Mesendoderm (in vitro differentiated cells): ENCODE measurements at regions not wholly inside any gene's neighbourhood (a gene's known extent, or its start where the extent isn't known, plus 50 kb on each side); places are given as distances from the start of the nearest gene placed in this dataset.
"Not testable (repeated sequence)": the region's sequence is repeated elsewhere in the genome, so short reads cannot be mapped to it uniquely, and the experiment has no call there.

Experiments used
- DNase-seq: peaks from one replicate; pipeline ENCODE4 v3.0.0; 2013
- H2AK5ac ChIP-seq: 2 replicates; pipeline ENCODE4 v1.6.1; 2013; ENCODE audit warnings: low read length, inconsistent platforms
- H2BK120ac ChIP-seq: 2 replicates; pipeline ENCODE4 v1.6.1; 2013; ENCODE audit warnings: low read depth, mild to moderate bottlenecking, low read length, moderate library complexity, mixed read lengths
- H2BK15ac ChIP-seq: replicated peaks from 2 replicates; pipeline ENCODE4 v1.6.1; 2013; ENCODE audit warnings: low read depth, mild to moderate bottlenecking, moderate library complexity
- H2BK5ac ChIP-seq: 2 replicates; pipeline ENCODE4 v1.6.1; 2013; ENCODE audit warnings: low read length, inconsistent platforms
- H3K18ac ChIP-seq: 2 replicates; pipeline ENCODE4 v1.6.1; 2013; ENCODE audit warnings: mild to moderate bottlenecking, low read length, mixed read lengths
- H3K23ac ChIP-seq: one replicate; pipeline ENCODE4 v1.6.1; 2013; ENCODE audit warnings: low read length
- H3K27ac ChIP-seq: 2 replicates; pipeline ENCODE4 v1.5.1; 2013; ENCODE audit warnings: low read depth, mild to moderate bottlenecking, inconsistent platforms, low read length, moderate library complexity
- H3K27me3 ChIP-seq: 2 replicates; pipeline ENCODE4 v1.6.1; 2013; ENCODE audit warnings: low read length, control low read depth, mild to moderate bottlenecking, inconsistent platforms; ENCODE audit not compliant: insufficient read depth, poor library complexity
- H3K36me3 ChIP-seq: 2 replicates; pipeline ENCODE4 v1.6.1; 2013; ENCODE audit warnings: low read length, inconsistent platforms; ENCODE audit not compliant: control insufficient read depth, insufficient read depth
- H3K4ac ChIP-seq: one replicate; pipeline ENCODE4 v1.6.1; 2013; ENCODE audit warnings: low read depth, mild to moderate bottlenecking, low read length, moderate library complexity
- H3K4me1 ChIP-seq: 2 replicates; pipeline ENCODE4 v1.6.1; 2013; ENCODE audit warnings: low read depth, low read length, inconsistent platforms; ENCODE audit not compliant: control insufficient read depth
- H3K4me2 ChIP-seq: 2 replicates; pipeline ENCODE4 v1.6.1; 2013; ENCODE audit warnings: low read length
- H3K4me3 ChIP-seq: 2 replicates; pipeline ENCODE4 v1.5.1; 2013; ENCODE audit warnings: mild to moderate bottlenecking, low read length
- H3K56ac ChIP-seq: one replicate; pipeline ENCODE4 v1.6.1; 2013; ENCODE audit warnings: low read length
- H3K79me1 ChIP-seq: 2 replicates; pipeline ENCODE4 v1.6.1; 2013; ENCODE audit warnings: low read length, inconsistent platforms
- H3K79me2 ChIP-seq: 2 replicates; pipeline ENCODE4 v1.6.1; 2013; ENCODE audit warnings: mild to moderate bottlenecking, low read length; ENCODE audit not compliant: control insufficient read depth, insufficient read depth
- H3K9ac ChIP-seq: 2 replicates; pipeline ENCODE4 v1.6.1; 2013; ENCODE audit warnings: low read length, inconsistent platforms
- H4K5ac ChIP-seq: one replicate; pipeline ENCODE4 v1.6.1; 2013; ENCODE audit warnings: low read length
- H4K8ac ChIP-seq: one replicate; pipeline ENCODE4 v1.6.1; 2013; ENCODE audit warnings: low read depth, mild to moderate bottlenecking, control low read depth, low read length, moderate library complexity
- WGBS: extraction: QIAGEN DNeasy Blood & Tissue Kit; methylation state at CpG from one replicate; pipeline ENCODE4 v1.1.7; 2013; ENCODE audit warnings: low lambda C conversion rate, missing lambda C conversion rate; ENCODE audit not compliant: insufficient coverage; ENCODE audit errors: extremely low coverage; 5-methylcytosine and 5-hydroxymethylcytosine counted together

DNA sequence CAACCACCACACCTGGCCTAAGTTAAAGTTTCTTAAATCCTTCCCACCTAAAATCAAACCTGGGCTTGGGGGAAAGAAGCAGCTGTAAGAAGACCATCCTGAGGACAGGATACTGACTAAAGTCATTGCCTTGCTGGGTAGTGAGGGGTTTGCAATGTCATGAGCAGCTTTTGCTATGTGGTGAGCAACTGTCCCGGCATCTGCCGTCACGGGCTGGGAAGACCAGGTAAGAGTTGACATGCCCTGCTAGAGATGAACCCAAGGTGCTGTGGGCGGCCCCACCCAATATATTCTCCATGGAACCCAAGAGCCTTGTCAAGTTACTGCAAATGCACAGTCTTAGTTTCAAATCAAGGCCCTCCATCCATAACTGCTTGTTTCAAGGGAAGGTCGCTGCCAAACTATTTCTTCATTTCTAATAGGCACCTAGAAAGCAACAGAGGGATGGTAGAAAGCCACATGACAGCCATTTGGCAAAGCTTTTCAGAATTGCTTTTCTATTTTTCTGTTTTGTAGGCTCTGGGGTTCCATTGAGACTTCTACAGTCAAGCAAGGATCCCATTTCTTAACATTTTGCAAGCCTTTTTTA, 357.8 kb upstream of the JARID2 start:
- H3K9ac ChIP-seq, result no peak overlapping the region
- no peak overlapping the region for H3K18ac ChIP-seq
- no peak overlapping the region for H3K4ac ChIP-seq
- H2BK15ac ChIP-seq, result no peak overlapping the region
- DNase-seq, result no peak
- H2BK120ac ChIP-seq, result no peak overlapping the region
- H3K56ac ChIP-seq, result no peak overlapping the region
- no peak overlapping the region for H3K23ac ChIP-seq
- no peaks in the 10 kb centered on the region for H3K79me1 ChIP-seq
- WGBS, result no CpG with 5 or more reads among the region's 5 CpGs
- H3K4me1 ChIP-seq, result peaks cover 3% of the 10 kb centered on the region
- no peak overlapping the region for H2BK5ac ChIP-seq
- H3K4me3 ChIP-seq, result no peak overlapping the region
- H3K36me3 ChIP-seq, result no peaks in the 10 kb centered on the region
- no peaks in the 10 kb centered on the region for H3K27me3 ChIP-seq
- H3K27ac ChIP-seq, result no peak overlapping the region
- H3K4me2 ChIP-seq, result no peak overlapping the region
- no peak overlapping the region for H4K8ac ChIP-seq
- H3K79me2 ChIP-seq, result no peaks in the 10 kb centered on the region
- H2AK5ac ChIP-seq, result no peak overlapping the region
- H4K5ac ChIP-seq, result no peak overlapping the region

DNA sequence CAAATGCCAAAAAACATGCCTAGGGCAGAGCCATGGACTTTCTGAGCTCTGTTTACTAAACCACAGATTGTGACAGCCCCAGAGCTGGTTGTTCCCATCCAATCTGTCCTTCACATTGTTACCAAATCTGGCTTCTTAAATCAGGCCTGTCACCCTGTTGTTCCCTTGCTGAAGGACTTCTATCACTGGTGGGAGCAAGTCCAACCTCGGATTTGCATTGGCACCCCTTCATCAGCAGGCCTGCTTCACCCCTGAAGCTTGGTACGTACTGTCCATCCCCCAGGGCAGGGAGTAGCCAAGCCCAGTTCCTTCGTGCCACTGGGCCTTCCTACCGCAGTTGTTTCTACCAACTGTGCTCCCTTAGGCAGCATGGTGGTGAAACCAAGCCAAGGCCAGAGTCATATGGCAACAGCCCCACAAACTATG, 357.3 kb upstream of the JARID2 start:
- Histone ChIP-seq H2BK120ac (no peak overlapping the region), H3K27ac (no peak overlapping the region), H3K56ac (no peak overlapping the region), H2BK15ac (no peak overlapping the region), H2BK5ac (no peak overlapping the region), H4K5ac (no peak overlapping the region), H2AK5ac (peak overlapping the region; percentile 33), H3K4me3 (no peak overlapping the region), H3K4me1 (peaks cover 3% of the 10 kb centered on the region), H3K79me1 (no peaks in the 10 kb centered on the region), H3K4ac (no peak overlapping the region), H3K9ac (no peak overlapping the region), H4K8ac (no peak overlapping the region), H3K27me3 (no peaks in the 10 kb centered on the region), H3K36me3 (no peaks in the 10 kb centered on the region), H3K23ac (no peak overlapping the region), H3K79me2 (no peaks in the 10 kb centered on the region), H3K4me2 (no peak overlapping the region), H3K18ac (no peak overlapping the region)
- no CpG with 5 or more reads among the region's 4 CpGs for WGBS
- DNase-seq, result no peak

DNA sequence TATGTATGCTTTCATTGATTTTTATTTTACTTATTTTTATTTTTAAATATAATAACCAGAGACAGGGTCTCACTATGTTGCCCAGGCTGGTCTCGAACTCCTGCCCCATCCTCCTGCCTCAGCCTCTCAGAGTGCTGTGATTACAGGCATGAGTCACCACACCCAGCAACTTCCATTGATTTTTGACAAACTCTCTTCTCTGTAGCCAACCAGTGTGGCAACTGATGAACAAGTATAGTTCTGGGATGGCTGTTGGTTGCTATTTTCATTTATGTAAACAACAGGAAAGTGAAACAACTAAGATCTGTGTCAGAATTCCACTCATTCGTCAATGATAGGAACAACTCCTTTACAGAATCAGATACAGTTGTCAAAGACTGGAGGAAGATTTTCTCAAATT, 356.7 kb upstream of the JARID2 start:
- Histone ChIP-seq H3K23ac (no peak overlapping the region), H3K27ac (no peak overlapping the region)
- no CpG with 5 or more reads among the region's 2 CpGs for WGBS

DNA sequence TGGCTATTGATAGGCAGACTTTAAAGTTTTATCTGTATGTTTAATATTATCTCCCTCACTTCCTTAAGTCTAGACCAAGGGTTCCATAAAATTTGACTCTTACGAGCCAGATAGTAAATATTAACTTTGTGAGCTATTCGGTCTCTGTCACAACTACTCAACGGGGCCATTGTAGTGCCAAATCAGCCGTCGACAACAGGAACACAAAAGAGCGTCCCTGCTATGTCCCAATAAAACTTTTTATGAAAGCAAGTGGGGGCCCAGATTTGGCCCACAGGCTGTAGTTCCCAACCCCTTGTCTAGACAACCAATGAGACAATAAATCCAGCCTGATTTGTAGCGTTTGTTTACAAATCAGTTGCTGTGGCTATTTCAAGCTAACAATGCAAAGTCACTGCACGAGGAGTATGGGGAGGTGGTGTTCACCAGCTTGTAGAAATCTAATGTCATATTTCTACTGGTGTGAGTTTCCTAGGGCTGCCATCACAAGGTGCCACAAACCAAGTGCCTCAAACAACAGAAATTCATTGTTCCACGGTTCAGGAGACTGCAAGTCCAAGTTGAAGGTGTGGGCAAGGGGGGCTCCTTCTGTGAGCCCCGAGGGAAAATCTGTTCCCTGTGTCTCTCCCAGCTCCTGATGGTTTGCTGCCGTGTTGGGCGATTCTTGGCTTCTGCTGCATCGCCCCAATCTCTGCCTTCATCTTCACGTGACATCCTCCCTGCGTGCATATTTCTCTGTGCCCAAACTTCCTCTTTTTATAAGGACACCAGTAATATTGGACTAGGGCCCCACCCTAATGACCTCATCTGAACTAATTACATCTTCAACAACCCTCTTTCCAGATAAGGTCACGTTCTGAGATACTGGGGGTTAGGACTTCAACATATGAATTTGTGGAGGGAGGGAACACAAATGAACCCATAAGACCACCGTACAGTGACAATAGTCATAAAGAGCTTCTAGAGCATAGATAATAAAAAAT, 356.0 kb upstream of the JARID2 start:
- no peak overlapping the region for H3K27ac ChIP-seq
- no peak for DNase-seq
- H3K27me3 ChIP-seq, result no peaks in the 10 kb centered on the region
- H3K79me2 ChIP-seq, result no peaks in the 10 kb centered on the region
- H3K4me1 ChIP-seq, result peaks cover 3% of the 10 kb centered on the region
- no peak overlapping the region for H4K5ac ChIP-seq
- H3K56ac ChIP-seq, result no peak overlapping the region
- H3K9ac ChIP-seq, result no peak overlapping the region
- no peaks in the 10 kb centered on the region for H3K36me3 ChIP-seq
- no peak overlapping the region for H2AK5ac ChIP-seq
- no peak overlapping the region for H4K8ac ChIP-seq
- no peak overlapping the region for H3K18ac ChIP-seq
- WGBS, result no CpG with 5 or more reads among the region's 17 CpGs
- no peak overlapping the region for H3K23ac ChIP-seq
- H3K79me1 ChIP-seq, result no peaks in the 10 kb centered on the region
- H3K4me2 ChIP-seq, result no peak overlapping the region
- no peak overlapping the region for H2BK120ac ChIP-seq
- no peak overlapping the region for H2BK5ac ChIP-seq
- no peak overlapping the region for H3K4ac ChIP-seq
- H2BK15ac ChIP-seq, result no peak overlapping the region
- no peak overlapping the region for H3K4me3 ChIP-seq

More for the DNA sequence above, 356.7 kb upstream of the JARID2 start:
- Histone ChIP-seq H2BK5ac (no peak overlapping the region), H3K79me2 (no peaks in the 10 kb centered on the region), H3K4ac (no peak overlapping the region), H2BK15ac (no peak overlapping the region), H3K79me1 (no peaks in the 10 kb centered on the region), H3K4me3 (no peak overlapping the region), H3K4me1 (peaks cover 3% of the 10 kb centered on the region), H3K18ac (no peak overlapping the region), H3K27me3 (no peaks in the 10 kb centered on the region), H2BK120ac (no peak overlapping the region), H3K36me3 (no peaks in the 10 kb centered on the region), H4K8ac (no peak overlapping the region), H2AK5ac (no peak overlapping the region), H3K9ac (no peak overlapping the region), H3K56ac (no peak overlapping the region), H4K5ac (no peak overlapping the region), H3K4me2 (no peak overlapping the region)
- DNase-seq, result no peak

DNA sequence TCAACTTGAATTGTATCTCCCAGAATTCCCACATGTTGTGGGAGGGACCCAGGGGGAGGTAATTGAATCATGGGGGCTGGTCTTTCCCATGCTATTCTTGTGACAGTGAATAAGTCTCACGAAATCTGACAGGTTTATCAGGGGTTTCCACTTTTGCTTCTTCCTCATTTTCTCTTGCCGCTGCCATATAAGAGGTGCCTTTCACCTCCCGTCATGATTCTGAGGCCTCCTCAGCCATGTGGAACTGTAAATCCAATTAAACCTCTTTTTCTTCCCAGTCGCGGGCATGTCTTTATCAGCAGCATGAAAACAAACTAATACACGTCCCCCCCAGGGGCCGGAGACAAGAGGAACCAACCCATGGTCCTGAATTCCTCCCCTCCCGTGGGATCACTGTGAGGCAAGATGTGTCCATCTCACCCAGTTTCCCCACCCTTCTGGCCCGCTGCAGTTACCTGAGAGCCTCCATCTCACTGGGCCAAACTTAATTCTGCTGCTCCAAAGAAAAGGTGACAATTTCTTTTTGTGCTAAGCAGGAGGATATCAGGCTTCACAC, 354.0 kb upstream of the JARID2 start:
- not testable (repeated sequence) for H3K27me3 ChIP-seq, H3K23ac ChIP-seq, H3K79me2 ChIP-seq, H4K5ac ChIP-seq, H3K9ac ChIP-seq, H3K4me2 ChIP-seq, H2BK120ac ChIP-seq, H3K4me3 ChIP-seq, H3K56ac ChIP-seq, H3K18ac ChIP-seq, H2BK5ac ChIP-seq, H3K4me1 ChIP-seq, H3K4ac ChIP-seq, H3K27ac ChIP-seq, H2BK15ac ChIP-seq, H3K36me3 ChIP-seq, H3K79me1 ChIP-seq, H2AK5ac ChIP-seq, H4K8ac ChIP-seq
- peak; percentile 79 for DNase-seq
- WGBS, result no CpG with 5 or more reads among the region's 9 CpGs
